ENCODE measurements at regions not wholly inside any gene's neighbourhood (a gene's known extent, or its start where the extent isn't known, plus 50 kb on each side); places are given as distances from the start of the nearest gene placed in this dataset.

GRCh38 chr21:23524685-23525084, 2082.6 kb downstream of the MRPL39 start:
- Histone ChIP-seq H2BK5ac (ENCODE audit: low read depth, low read length, poor library complexity) (no peak overlapping the region), H3K9ac (ENCODE audit: low read length) (no peak overlapping the region), H2BK12ac (ENCODE audit: low read length) (no peak overlapping the region), H3K4me2 (ENCODE audit: low read length) (no peak overlapping the region), H2AFZ (ENCODE audit: insufficient read depth, low read length, poor library complexity) (no peak overlapping the region), H3K14ac (ENCODE audit: low read length) (no peak overlapping the region), H3K36me3 (ENCODE audit: control insufficient read depth in 1 of 2, insufficient read depth in 2 of 2, low read length in 2 of 2) (no peaks in the 10 kb centered on the region), H3K27me3 (ENCODE audit: insufficient read depth, low read length) (no peaks in the 10 kb centered on the region), H3K27ac (ENCODE audit: low read depth, low read length) (no peak overlapping the region), H3K4me1 (ENCODE audit: control insufficient read depth in 1 of 2, insufficient read depth in 2 of 2, low read length in 2 of 2) (no peaks in the 10 kb centered on the region), H3K4me3 (ENCODE audit: low read depth, low read length) (no peak overlapping the region), H4K12ac (ENCODE audit: low read depth, low read length) (no peak overlapping the region), H2BK120ac (ENCODE audit: insufficient read depth, low read length, poor library complexity) (no peak overlapping the region), H3K9me3 (ENCODE audit: insufficient read depth, low read depth, low read length) (no peaks in the 10 kb centered on the region), H3K23ac (ENCODE audit: low read length) (no peak overlapping the region), H3K4ac (ENCODE audit: low read depth, low read length) (no peak overlapping the region), H4K91ac (ENCODE audit: low read depth, low read length) (no peak overlapping the region), H3K79me1 (ENCODE audit: low read length) (no peaks in the 10 kb centered on the region), H3K79me2 (ENCODE audit: control insufficient read depth, insufficient read depth, low read length, poor library complexity) (no peaks in the 10 kb centered on the region), H4K8ac (ENCODE audit: low read depth, low read length) (no peak overlapping the region), H2AK5ac (ENCODE audit: low read length) (no peak overlapping the region), H3K18ac (ENCODE audit: low read length) (no peak overlapping the region)
- WGBS (ENCODE audit: extremely low coverage, insufficient coverage, insufficient read length): no CpG with 5 or more reads among the region's 5 CpGs
- no peak for DNase-seq

- Histone ChIP-seq H3K79me1 (ENCODE audit: low read length) (no peaks in the 10 kb centered on the region), H3K4me2 (ENCODE audit: low read length) (no peak overlapping the region), H3K14ac (ENCODE audit: low read length) (no peak overlapping the region), H3K36me3 (ENCODE audit: control insufficient read depth in 1 of 2, insufficient read depth in 2 of 2, low read length in 2 of 2) (no peaks in the 10 kb centered on the region), H3K27me3 (ENCODE audit: insufficient read depth, low read length) (no peaks in the 10 kb centered on the region), H2BK12ac (ENCODE audit: low read length) (no peak overlapping the region), H2BK5ac (ENCODE audit: low read depth, low read length, poor library complexity) (no peak overlapping the region), H3K9me3 (ENCODE audit: insufficient read depth, low read depth, low read length) (no peaks in the 10 kb centered on the region), H2AFZ (ENCODE audit: insufficient read depth, low read length, poor library complexity) (no peak overlapping the region), H3K23ac (ENCODE audit: low read length) (no peak overlapping the region), H4K8ac (ENCODE audit: low read depth, low read length) (no peak overlapping the region), H4K12ac (ENCODE audit: low read depth, low read length) (no peak overlapping the region), H3K18ac (ENCODE audit: low read length) (no peak overlapping the region), H3K4me3 (ENCODE audit: low read depth, low read length) (no peak overlapping the region), H2BK120ac (ENCODE audit: insufficient read depth, low read length, poor library complexity) (no peak overlapping the region), H3K9ac (ENCODE audit: low read length) (no peak overlapping the region), H3K79me2 (ENCODE audit: control insufficient read depth, insufficient read depth, low read length, poor library complexity) (no peaks in the 10 kb centered on the region), H3K4ac (ENCODE audit: low read depth, low read length) (no peak overlapping the region), H3K27ac (ENCODE audit: low read depth, low read length) (no peak overlapping the region), H4K91ac (ENCODE audit: low read depth, low read length) (no peak overlapping the region), H2AK5ac (ENCODE audit: low read length) (no peak overlapping the region), H3K4me1 (ENCODE audit: control insufficient read depth in 1 of 2, insufficient read depth in 2 of 2, low read length in 2 of 2) (no peaks in the 10 kb centered on the region)
- WGBS (ENCODE audit: extremely low coverage, insufficient coverage, insufficient read length): no CpG with 5 or more reads among the region's 1 CpG
- no peak for DNase-seq
These were observed 2084.5 kb downstream of the MRPL39 start for GRCh38 chr21:23522751-23523150.

- H4K12ac ChIP-seq (ENCODE audit: low read depth, low read length): no peak overlapping the region
- no peaks in the 10 kb centered on the region for H3K36me3 ChIP-seq (ENCODE audit: control insufficient read depth in 1 of 2, insufficient read depth in 2 of 2, low read length in 2 of 2)
- no peak overlapping the region for H2AK5ac ChIP-seq (ENCODE audit: low read length)
- H3K14ac ChIP-seq (ENCODE audit: low read length): no peak overlapping the region
- H4K8ac ChIP-seq (ENCODE audit: low read depth, low read length): no peak overlapping the region
- H2BK12ac ChIP-seq (ENCODE audit: low read length): no peak overlapping the region
- H3K27me3 ChIP-seq (ENCODE audit: insufficient read depth, low read length): no peaks in the 10 kb centered on the region
- H3K23ac ChIP-seq (ENCODE audit: low read length): no peak overlapping the region
- H3K4ac ChIP-seq (ENCODE audit: low read depth, low read length): no peak overlapping the region
- no peak overlapping the region for H2AFZ ChIP-seq (ENCODE audit: insufficient read depth, low read length, poor library complexity)
- no peaks in the 10 kb centered on the region for H3K4me1 ChIP-seq (ENCODE audit: control insufficient read depth in 1 of 2, insufficient read depth in 2 of 2, low read length in 2 of 2)
- no peak overlapping the region for H3K9ac ChIP-seq (ENCODE audit: low read length)
- no peak overlapping the region for H3K4me3 ChIP-seq (ENCODE audit: low read depth, low read length)
- no peak overlapping the region for H3K4me2 ChIP-seq (ENCODE audit: low read length)
- H3K9me3 ChIP-seq (ENCODE audit: insufficient read depth, low read depth, low read length): no peaks in the 10 kb centered on the region
- DNase-seq: peak in 1 of 2 donors; percentile 4
- no peak overlapping the region for H3K18ac ChIP-seq (ENCODE audit: low read length)
- H3K27ac ChIP-seq (ENCODE audit: low read depth, low read length): no peak overlapping the region
- H3K79me2 ChIP-seq (ENCODE audit: control insufficient read depth, insufficient read depth, low read length, poor library complexity): no peaks in the 10 kb centered on the region
- no peaks in the 10 kb centered on the region for H3K79me1 ChIP-seq (ENCODE audit: low read length)
- WGBS (ENCODE audit: extremely low coverage, insufficient coverage, insufficient read length): no CpG with 5 or more reads among the region's 1 CpG
- H2BK120ac ChIP-seq (ENCODE audit: insufficient read depth, low read length, poor library complexity): no peak overlapping the region
- no peak overlapping the region for H2BK5ac ChIP-seq (ENCODE audit: low read depth, low read length, poor library complexity)
- H4K91ac ChIP-seq (ENCODE audit: low read depth, low read length): no peak overlapping the region
These were observed 2099.8 kb downstream of the MRPL39 start for GRCh38 chr21:23507501-23507900.

- H3K4ac ChIP-seq (ENCODE audit: low read depth, low read length): no peak overlapping the region
- H3K27me3 ChIP-seq (ENCODE audit: insufficient read depth, low read length): no peaks in the 10 kb centered on the region
These were observed 2110.6 kb downstream of the MRPL39 start for GRCh38 chr21:23496729-23497128.

More at GRCh38 chr21:23496729-23497128, 2110.6 kb downstream of the MRPL39 start:
- no peak overlapping the region for H3K14ac ChIP-seq (ENCODE audit: low read length)
- H3K9ac ChIP-seq (ENCODE audit: low read length): no peak overlapping the region
- no peak overlapping the region for H3K18ac ChIP-seq (ENCODE audit: low read length)
- H3K4me3 ChIP-seq (ENCODE audit: low read depth, low read length): no peak overlapping the region
- H3K79me1 ChIP-seq (ENCODE audit: low read length): no peaks in the 10 kb centered on the region
- WGBS (ENCODE audit: extremely low coverage, insufficient coverage, insufficient read length): no CpG with 5 or more reads among the region's 1 CpG
- no peak overlapping the region for H2BK120ac ChIP-seq (ENCODE audit: insufficient read depth, low read length, poor library complexity)
- no peak overlapping the region for H4K8ac ChIP-seq (ENCODE audit: low read depth, low read length)
- no peaks in the 10 kb centered on the region for H3K9me3 ChIP-seq (ENCODE audit: insufficient read depth, low read depth, low read length)
- no peak overlapping the region for H2AFZ ChIP-seq (ENCODE audit: insufficient read depth, low read length, poor library complexity)
- H2BK12ac ChIP-seq (ENCODE audit: low read length): no peak overlapping the region
- H3K36me3 ChIP-seq (ENCODE audit: control insufficient read depth in 1 of 2, insufficient read depth in 2 of 2, low read length in 2 of 2): no peaks in the 10 kb centered on the region
- H2BK5ac ChIP-seq (ENCODE audit: low read depth, low read length, poor library complexity): no peak overlapping the region
- no peak for DNase-seq
- no peaks in the 10 kb centered on the region for H3K79me2 ChIP-seq (ENCODE audit: control insufficient read depth, insufficient read depth, low read length, poor library complexity)
- no peak overlapping the region for H2AK5ac ChIP-seq (ENCODE audit: low read length)
- no peak overlapping the region for H3K23ac ChIP-seq (ENCODE audit: low read length)
- H3K27ac ChIP-seq (ENCODE audit: low read depth, low read length): no peak overlapping the region
- H3K4me2 ChIP-seq (ENCODE audit: low read length): no peak overlapping the region
- no peak overlapping the region for H4K12ac ChIP-seq (ENCODE audit: low read depth, low read length)
- H3K4me1 ChIP-seq (ENCODE audit: control insufficient read depth in 1 of 2, insufficient read depth in 2 of 2, low read length in 2 of 2): no peaks in the 10 kb centered on the region
- H4K91ac ChIP-seq (ENCODE audit: low read depth, low read length): no peak overlapping the region
